Effector memory CD8-positive, alpha-beta T cell (primary cell): ENCODE measurements at regions not wholly inside any gene's neighbourhood (a gene's known extent, or its start where the extent isn't known, plus 50 kb on each side); places are given as distances from the start of the nearest gene placed in this dataset.

Experiments
- ATAC-seq: fragments of 150-1000 bp; cut with Tn5 transposase; replicated peaks from 2 replicates; pipeline ENCODE4 v1.10.0; 2021; ENCODE audit warnings: mild to moderate bottlenecking, moderate library complexity
- DNase-seq, 3 experiments: peaks; one replicate each; pipeline ENCODE4 v3.0.0; 2021
- H3K27ac Mint-ChIP-seq, 2 donors: one replicate each; pipeline ENCODE4 v1.8.0; 2022; ENCODE audit warnings: mild to moderate bottlenecking in 2 of 2, mixed read lengths in 2 of 2, moderate library complexity in 2 of 2
- H3K27me3 Mint-ChIP-seq, 2 donors: one replicate each; pipeline ENCODE4 v1.8.0; 2022; ENCODE audit warnings: mixed read lengths in 2 of 2
- H3K36me3 Mint-ChIP-seq: one replicate; pipeline ENCODE4 v1.8.0; 2022; ENCODE audit warnings: mild to moderate bottlenecking, moderate library complexity, mixed read lengths; ENCODE audit not compliant: insufficient read depth
- H3K4me1 Mint-ChIP-seq, 2 donors: one replicate each; pipeline ENCODE4 v1.8.0; 2022; ENCODE audit warnings: low read depth in 2 of 2, mixed read lengths in 2 of 2
- H3K4me3 Mint-ChIP-seq, 2 donors: one replicate each; pipeline ENCODE4 v1.8.0; 2022; ENCODE audit warnings: mild to moderate bottlenecking in 2 of 2, mixed read lengths in 2 of 2, moderate library complexity in 2 of 2
- H3K9me3 Mint-ChIP-seq, 2 donors: one replicate each; pipeline ENCODE4 v1.8.0; 2022; ENCODE audit warnings: mixed read lengths in 2 of 2

- Mint-ChIP-seq H3K9me3 (no peaks in the 10 kb centered on the region), H3K4me3 (no peak overlapping the region), H3K27ac (no peak overlapping the region), H3K4me1 (no peaks in the 10 kb centered on the region), H3K36me3 (no peaks in the 10 kb centered on the region), H3K27me3 (peaks cover 25 to 29% of the 10 kb centered on the region in 2 donors)
- ATAC-seq (no peak), DNase-seq (no peak)
These were observed 284.2 kb upstream of the CAND1 start for GRCh38 chr12:66984962-66985361.

- DNase-seq = no peak
- no peaks in the 10 kb centered on the region for H3K36me3 Mint-ChIP-seq
These were observed 270.0 kb upstream of the CAND1 start for GRCh38 chr12:66999141-66999540.

GRCh38 chr12:67001251-67001650 is 267.9 kb upstream of the CAND1 start:
- Mint-ChIP-seq H3K36me3 (no peaks in the 10 kb centered on the region), H3K9me3 (no peaks in the 10 kb centered on the region), H3K4me3 (no peak overlapping the region)

More at GRCh38 chr12:66999141-66999540, 270.0 kb upstream of the CAND1 start:
- H3K4me1 Mint-ChIP-seq = peaks cover 0 to 1% of the 10 kb centered on the region in 2 donors
- H3K27ac Mint-ChIP-seq = no peak overlapping the region
- H3K4me3 Mint-ChIP-seq = no peak overlapping the region
- no peak for ATAC-seq
- peaks cover 10 to 15% of the 10 kb centered on the region in 2 donors for H3K27me3 Mint-ChIP-seq
- H3K9me3 Mint-ChIP-seq = no peaks in the 10 kb centered on the region

GRCh38 chr12:67002720-67003119 is 266.4 kb upstream of the CAND1 start:
- H3K4me1 Mint-ChIP-seq = no peaks in the 10 kb centered on the region

More at GRCh38 chr12:67001251-67001650, 267.9 kb upstream of the CAND1 start:
- DNase-seq = no peak
- Mint-ChIP-seq H3K4me1 (peaks cover 0 to 1% of the 10 kb centered on the region in 2 donors), H3K27ac (no peak overlapping the region), H3K27me3 (peaks cover 18 to 20% of the 10 kb centered on the region in 2 donors)
- no peak for ATAC-seq

GRCh38 chr12:67006610-67007009 is 262.5 kb upstream of the CAND1 start:
- Mint-ChIP-seq H3K27me3 (peaks cover 14 to 18% of the 10 kb centered on the region in 2 donors), H3K4me1 (no peaks in the 10 kb centered on the region), H3K9me3 (no peaks in the 10 kb centered on the region), H3K4me3 (no peak overlapping the region), H3K27ac (no peak overlapping the region), H3K36me3 (no peaks in the 10 kb centered on the region)
- ATAC-seq (no peak), DNase-seq (no peak)

More at GRCh38 chr12:67002720-67003119, 266.4 kb upstream of the CAND1 start:
- H3K27me3 Mint-ChIP-seq = peaks cover 18 to 20% of the 10 kb centered on the region in 2 donors
- no peak overlapping the region for H3K27ac Mint-ChIP-seq
- ATAC-seq = no peak
- no peaks in the 10 kb centered on the region for H3K9me3 Mint-ChIP-seq
- H3K36me3 Mint-ChIP-seq = no peaks in the 10 kb centered on the region
- DNase-seq = no peak
- H3K4me3 Mint-ChIP-seq = no peak overlapping the region

- Mint-ChIP-seq H3K36me3 (no peaks in the 10 kb centered on the region), H3K27ac (no peak overlapping the region), H3K4me1 (no peaks in the 10 kb centered on the region), H3K4me3 (no peak overlapping the region), H3K27me3 (peaks cover 12 to 14% of the 10 kb centered on the region in 2 donors), H3K9me3 (no peaks in the 10 kb centered on the region)
- DNase-seq (no peak), ATAC-seq (no peak)
These were observed 254.5 kb upstream of the CAND1 start for GRCh38 chr12:67014642-67015041.

- no peak for ATAC-seq
- no peaks in the 10 kb centered on the region for H3K9me3 Mint-ChIP-seq
- H3K27me3 Mint-ChIP-seq = peaks cover 14 to 15% of the 10 kb centered on the region in 2 donors
- no peak for DNase-seq
- H3K4me3 Mint-ChIP-seq = no peak overlapping the region
- H3K4me1 Mint-ChIP-seq = no peaks in the 10 kb centered on the region
- no peak overlapping the region for H3K27ac Mint-ChIP-seq
- H3K36me3 Mint-ChIP-seq = no peaks in the 10 kb centered on the region
These were observed 251.1 kb upstream of the CAND1 start for GRCh38 chr12:67018105-67018504.

GRCh38 chr12:67019070-67019469 is 250.1 kb upstream of the CAND1 start:
- no peak overlapping the region for H3K4me3 Mint-ChIP-seq
- ATAC-seq = no peak
- H3K27ac Mint-ChIP-seq = no peak overlapping the region
- no peaks in the 10 kb centered on the region for H3K9me3 Mint-ChIP-seq
- no peaks in the 10 kb centered on the region for H3K36me3 Mint-ChIP-seq
- no peaks in the 10 kb centered on the region for H3K4me1 Mint-ChIP-seq
- no peak for DNase-seq
- H3K27me3 Mint-ChIP-seq = peaks cover 23% of the 10 kb centered on the region in 2 donors

GRCh38 chr12:67025543-67026114 is 243.5 kb upstream of the CAND1 start:
- Mint-ChIP-seq H3K4me3 (no peak overlapping the region), H3K9me3 (no peaks in the 10 kb centered on the region), H3K36me3 (no peaks in the 10 kb centered on the region), H3K27me3 (peaks cover 32 to 41% of the 10 kb centered on the region in 2 donors), H3K27ac (no peak overlapping the region), H3K4me1 (no peaks in the 10 kb centered on the region)
- no peak for ATAC-seq
- peak; percentile 3 to 33 (median 14) for DNase-seq

GRCh38 chr12:67026487-67027246 is 242.5 kb upstream of the CAND1 start:
- no peak overlapping the region for H3K27ac Mint-ChIP-seq
- ATAC-seq (no peak), DNase-seq (no peak)
- H3K9me3 Mint-ChIP-seq = no peaks in the 10 kb centered on the region
- no peaks in the 10 kb centered on the region for H3K36me3 Mint-ChIP-seq
- no peak overlapping the region for H3K4me3 Mint-ChIP-seq
- no peaks in the 10 kb centered on the region for H3K4me1 Mint-ChIP-seq
- peaks cover 39 to 41% of the 10 kb centered on the region in 2 donors for H3K27me3 Mint-ChIP-seq

GRCh38 chr12:67028529-67028928 is 240.6 kb upstream of the CAND1 start:
- ATAC-seq = no peak
- Mint-ChIP-seq H3K27ac (no peak overlapping the region), H3K27me3 (peaks cover 39 to 44% of the 10 kb centered on the region in 2 donors), H3K4me3 (no peak overlapping the region), H3K36me3 (no peaks in the 10 kb centered on the region), H3K4me1 (no peaks in the 10 kb centered on the region), H3K9me3 (no peaks in the 10 kb centered on the region)
- DNase-seq = no peak

- H3K27ac Mint-ChIP-seq = no peak overlapping the region
- peaks cover 9 to 11% of the 10 kb centered on the region in 2 donors for H3K27me3 Mint-ChIP-seq
- no peaks in the 10 kb centered on the region for H3K9me3 Mint-ChIP-seq
- DNase-seq (no peak), ATAC-seq (no peak)
- no peaks in the 10 kb centered on the region for H3K36me3 Mint-ChIP-seq
- H3K4me1 Mint-ChIP-seq = no peaks in the 10 kb centered on the region
- no peak overlapping the region for H3K4me3 Mint-ChIP-seq
These were observed 234.9 kb upstream of the CAND1 start for GRCh38 chr12:67034110-67034879.

GRCh38 chr12:67035121-67035520 is 234.0 kb upstream of the CAND1 start:
- no peak for DNase-seq
- no peaks in the 10 kb centered on the region for H3K36me3 Mint-ChIP-seq
- no peak overlapping the region for H3K27ac Mint-ChIP-seq
- no peaks in the 10 kb centered on the region for H3K9me3 Mint-ChIP-seq
- no peaks in the 10 kb centered on the region for H3K4me1 Mint-ChIP-seq
- H3K4me3 Mint-ChIP-seq = no peak overlapping the region
- H3K27me3 Mint-ChIP-seq = peaks cover 9 to 11% of the 10 kb centered on the region in 2 donors
- ATAC-seq = no peak
